Adrenal gland (tissue), 5 donors: ENCODE measurements at regions not wholly inside any gene's neighbourhood (a gene's known extent, or its start where the extent isn't known, plus 50 kb on each side); places are given as distances from the start of the nearest gene placed in this dataset.

Source experiments
- CTCF ChIP-seq, 6 experiments: fragments of 450-650 bp in 4 of 6; fragments of 200-600 bp in 2 of 6; sonication (generic) in 1 of 6; IDR thresholded peaks; 1 replicate in 5 of 6; 2 replicates in 1 of 6; pipeline versions ENCODE4 v1.5.1 to v1.8.0; 2016 to 2021; ENCODE audit warnings: antibody characterized with exemption in 6 of 6, mild to moderate bottlenecking in 2 of 6, moderate library complexity in 1 of 6
- POLR2A ChIP-seq, 2 donors: fragments of 450-650 bp; IDR thresholded peaks; one replicate each; pipeline ENCODE4 v1.6.1; 2017; ENCODE audit warnings: antibody characterized with exemption in 2 of 2, mild to moderate bottlenecking in 2 of 2, moderate library complexity in 1 of 2
- donor health status: DM: no; HTN: no; CAD: no.

DNA sequence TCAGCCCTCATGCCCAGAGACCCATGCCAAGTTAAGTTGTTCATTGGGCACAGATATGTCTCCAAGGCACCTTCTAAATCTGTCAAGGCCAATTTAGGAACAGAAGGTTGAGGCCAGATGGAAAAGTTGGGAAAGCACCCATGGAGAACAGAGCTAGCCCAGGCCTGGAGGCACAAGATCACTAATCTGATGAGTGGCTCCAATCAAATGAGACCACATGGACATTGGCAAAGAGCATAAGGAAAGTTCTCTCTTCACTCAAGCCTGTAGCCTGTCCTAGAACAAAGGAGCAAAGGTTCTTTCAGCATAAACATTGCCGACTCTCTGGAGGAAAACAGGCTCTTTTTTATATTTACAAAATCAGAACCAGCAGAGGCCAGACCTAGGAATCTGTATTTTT, 154.8 kb downstream of the RNF152 start:
- TF ChIP-seq CTCF (IDR thresholded peaks at IDR 0.05) (no peak), POLR2A (IDR thresholded peaks at IDR 0.05) (no peak)
